ENCODE measurements at regions not wholly inside any gene's neighbourhood (a gene's known extent, or its start where the extent isn't known, plus 50 kb on each side); places are given as distances from the start of the nearest gene placed in this dataset.
"Not testable (repeated sequence)": the region's sequence is repeated elsewhere in the genome, so short reads cannot be mapped to it uniquely, and the experiment has no call there.

GRCh38 chr3:148453781-148454191 is 243.9 kb upstream of the AGTR1 start:
- DNase-seq (ENCODE audit: low read depth in 2 of 3, low spot score in 1 of 3), result no peak

GRCh38 chr3:148455098-148455497 is 242.6 kb upstream of the AGTR1 start:
- no peak for DNase-seq (ENCODE audit: low read depth in 2 of 3, low spot score in 1 of 3)

- no peak for DNase-seq (ENCODE audit: low read depth in 2 of 3, low spot score in 1 of 3)
These were observed 239.8 kb upstream of the AGTR1 start for GRCh38 chr3:148457886-148458285.

GRCh38 chr3:148459931-148460513 is 237.7 kb upstream of the AGTR1 start:
- no peak for DNase-seq (ENCODE audit: low read depth in 2 of 3, low spot score in 1 of 3)

DNA sequence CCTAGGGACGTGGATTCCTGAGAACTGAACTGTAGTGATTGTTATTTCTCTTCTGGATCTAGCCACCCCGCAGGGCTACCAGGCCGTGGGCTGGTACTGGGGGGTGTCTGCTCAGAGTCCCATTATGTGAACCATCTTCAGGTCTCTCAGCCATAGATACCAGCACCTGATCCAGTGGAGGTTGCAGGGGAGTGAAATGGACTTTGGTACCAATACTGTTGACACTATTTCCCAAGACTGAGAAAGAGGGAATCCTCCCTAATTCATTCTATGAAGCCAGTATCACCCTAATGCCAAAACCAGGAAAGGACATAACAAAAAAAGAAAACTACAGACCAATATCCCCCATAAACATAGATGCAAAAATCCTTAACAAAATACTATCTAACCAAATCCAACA is 237.0 kb upstream of the AGTR1 start:
- no peak for DNase-seq (ENCODE audit: low read depth in 2 of 3, low spot score in 1 of 3)

DNA sequence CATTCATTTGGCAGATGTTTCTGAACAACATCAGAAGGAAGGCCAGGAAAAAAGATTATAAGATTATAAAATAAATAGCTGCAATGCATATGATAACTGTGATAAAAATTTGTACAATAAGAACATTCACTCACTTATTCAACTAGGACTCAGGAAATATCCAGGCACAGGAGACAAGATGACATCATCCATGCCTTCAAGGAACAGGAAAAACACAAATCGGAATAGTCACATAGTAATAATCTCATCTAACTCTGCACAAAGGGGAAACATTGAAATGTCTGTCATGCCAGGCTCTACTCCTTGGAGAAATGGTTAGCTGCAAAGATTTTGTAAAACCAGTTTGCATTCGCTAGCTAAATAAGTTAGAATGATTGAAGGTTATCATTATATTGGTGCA is 233.5 kb upstream of the AGTR1 start:
- DNase-seq (ENCODE audit: low read depth in 2 of 3, low spot score in 1 of 3), result no peak

DNA sequence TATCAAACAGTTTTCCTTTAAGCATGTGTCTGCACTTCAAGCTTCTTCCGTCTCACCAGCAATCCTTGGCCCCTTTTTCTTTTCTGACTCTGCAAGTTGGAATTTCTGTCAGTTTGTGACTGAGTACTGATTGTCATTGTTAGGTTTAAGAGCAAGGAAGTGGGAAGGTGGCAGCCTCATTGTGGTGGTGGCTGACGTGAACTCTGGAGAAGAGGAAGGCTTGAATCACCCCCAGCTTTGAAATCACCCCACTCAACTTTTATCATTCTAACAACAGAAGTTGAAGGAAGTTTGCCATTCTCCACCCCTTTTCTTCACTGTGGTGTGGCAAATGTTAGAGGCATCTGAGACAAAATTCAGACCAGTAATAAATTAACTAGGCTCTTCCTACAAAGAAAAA is 231.6 kb upstream of the AGTR1 start:
- no peak for DNase-seq (ENCODE audit: low read depth in 2 of 3, low spot score in 1 of 3)

DNA sequence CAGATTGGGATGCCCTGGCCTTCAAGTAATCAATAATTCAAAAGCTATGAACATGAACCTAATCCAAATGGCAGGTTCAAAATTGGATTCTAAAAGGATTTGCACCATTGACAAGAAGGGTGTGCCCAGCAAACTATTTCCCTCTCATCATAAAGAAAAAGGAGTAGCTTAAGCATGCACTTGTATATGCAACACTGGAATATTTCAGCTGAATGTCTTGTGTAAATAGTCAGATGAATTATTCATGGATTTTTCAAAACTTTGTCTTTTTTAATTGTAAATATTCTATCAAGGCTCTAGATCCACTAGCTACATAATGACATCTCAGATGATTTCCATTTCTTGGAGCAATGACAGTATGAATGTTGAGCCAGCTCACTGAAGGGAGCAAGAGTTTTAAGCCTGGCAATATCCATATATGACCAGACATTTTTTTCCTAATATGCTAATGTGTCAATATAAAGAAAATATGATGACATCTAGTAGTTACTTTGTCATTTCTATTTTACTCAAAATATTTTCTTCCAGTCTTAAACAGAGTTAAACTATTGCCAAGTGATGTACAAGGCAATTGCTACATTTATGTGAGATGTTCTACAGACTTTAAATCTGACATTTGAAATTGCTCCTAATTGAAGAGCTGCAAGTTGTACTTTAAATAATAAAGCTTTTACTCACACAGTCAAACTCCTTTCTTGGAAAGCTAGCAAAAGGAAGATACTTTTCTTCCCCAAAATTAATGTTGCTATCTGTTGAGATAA is 230.5 kb upstream of the AGTR1 start:
- DNase-seq (ENCODE audit: low read depth in 2 of 3, low spot score in 1 of 3), result no peak

DNA sequence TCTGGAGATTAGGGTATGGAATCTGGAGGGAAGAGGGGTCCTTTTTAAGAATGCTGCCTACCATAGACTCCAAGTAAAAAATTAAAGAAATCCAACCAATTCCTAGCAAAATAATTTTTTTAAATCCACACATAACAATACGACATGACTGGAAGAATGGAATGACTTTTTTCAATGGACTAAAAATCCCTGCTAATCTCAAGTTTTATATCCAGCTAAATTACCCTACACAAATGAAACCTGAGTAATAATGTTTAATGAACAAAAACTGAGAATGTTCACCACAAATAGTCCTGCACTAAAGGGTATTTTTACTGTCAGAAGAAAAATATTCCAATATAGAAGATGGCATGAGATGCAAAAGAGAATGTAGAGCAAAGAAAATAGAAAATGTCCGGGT is 220.3 kb upstream of the AGTR1 start:
- no peak for DNase-seq (ENCODE audit: low read depth in 2 of 3, low spot score in 1 of 3)

DNA sequence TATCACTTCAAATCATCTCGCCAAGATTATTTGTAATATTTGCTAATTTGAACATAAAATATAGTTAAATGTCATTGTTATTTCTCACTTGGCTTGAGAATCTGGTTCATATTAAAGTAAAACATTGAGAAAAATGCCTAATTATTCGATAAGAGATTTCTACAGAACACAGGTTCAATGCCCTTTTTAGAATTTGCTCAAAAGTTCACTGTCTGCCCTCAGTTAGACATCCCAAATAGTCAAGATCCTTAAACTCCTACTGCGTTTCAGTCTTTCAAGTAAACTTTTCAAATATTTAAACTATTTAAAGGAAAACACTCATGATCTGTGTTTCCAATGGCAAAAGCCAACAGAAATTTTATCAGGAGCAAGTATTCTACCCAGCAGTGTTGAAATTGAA is 204.1 kb upstream of the AGTR1 start:
- no peak for DNase-seq (ENCODE audit: low read depth in 2 of 3, low spot score in 1 of 3)

GRCh38 chr3:148494451-148494850 is 203.3 kb upstream of the AGTR1 start:
- no peak for DNase-seq (ENCODE audit: low read depth in 2 of 3, low spot score in 1 of 3)

DNA sequence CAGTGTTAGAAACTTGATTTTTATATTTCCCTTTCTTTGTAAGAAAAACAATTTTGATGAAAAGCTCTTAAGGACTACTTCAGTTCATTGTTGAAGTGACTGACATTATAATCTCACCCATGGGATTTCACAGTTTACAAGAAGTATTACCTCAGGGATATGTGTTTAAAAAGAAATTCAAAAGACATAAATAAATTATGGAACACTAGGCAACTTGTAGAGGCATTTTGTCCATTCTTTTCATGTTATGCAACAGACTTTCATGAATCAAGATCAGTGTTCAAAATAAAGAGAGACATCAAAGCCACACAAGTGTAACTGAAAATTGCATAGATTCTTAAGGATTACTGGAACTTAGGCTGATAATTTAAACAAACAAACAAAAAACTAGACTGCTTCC is 196.8 kb upstream of the AGTR1 start:
- DNase-seq (ENCODE audit: low read depth in 2 of 3, low spot score in 1 of 3), result no peak

DNA sequence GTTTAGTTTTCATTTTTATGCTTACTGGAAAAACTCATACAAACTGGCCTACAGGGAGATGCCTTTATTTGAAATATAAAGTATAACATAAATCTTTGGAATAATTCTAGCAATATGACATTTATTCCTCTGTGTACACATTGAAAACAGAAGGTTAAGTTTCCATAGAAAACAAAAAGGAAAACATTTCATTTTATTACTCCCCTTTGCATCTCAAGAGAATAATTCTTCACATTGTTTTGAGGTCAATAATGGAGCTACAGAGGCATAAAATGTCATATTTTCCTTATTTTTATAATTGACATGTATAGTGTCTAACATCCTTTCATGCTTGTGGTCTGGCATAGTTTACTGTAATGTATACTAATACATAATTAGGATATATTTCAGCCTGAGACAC is 187.6 kb upstream of the AGTR1 start:
- no peak for DNase-seq (ENCODE audit: low read depth in 2 of 3, low spot score in 1 of 3)

DNA sequence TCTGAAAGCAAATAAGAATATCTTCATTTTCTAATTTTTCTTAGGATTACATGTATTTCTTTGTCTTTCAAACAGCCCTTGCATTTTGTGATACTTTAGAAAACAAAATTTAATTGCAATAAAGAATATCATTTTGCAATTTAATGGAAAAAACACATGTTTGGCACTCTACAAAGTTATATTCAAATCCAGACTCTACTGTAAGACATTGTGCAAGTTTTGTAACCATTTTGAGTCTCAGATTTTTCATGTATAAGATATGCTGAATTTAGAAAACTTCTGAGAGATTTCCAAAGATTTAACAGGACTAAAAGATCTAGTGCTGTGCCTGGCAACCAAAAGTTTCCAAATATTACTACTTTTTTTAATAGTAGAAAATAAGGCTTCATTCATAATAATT is 187.1 kb upstream of the AGTR1 start:
- no peak for DNase-seq (ENCODE audit: low read depth in 2 of 3, low spot score in 1 of 3)

- DNase-seq (ENCODE audit: low read depth in 2 of 3, low spot score in 1 of 3), result no peak
These were observed 185.1 kb upstream of the AGTR1 start for GRCh38 chr3:148512648-148513047.

DNA sequence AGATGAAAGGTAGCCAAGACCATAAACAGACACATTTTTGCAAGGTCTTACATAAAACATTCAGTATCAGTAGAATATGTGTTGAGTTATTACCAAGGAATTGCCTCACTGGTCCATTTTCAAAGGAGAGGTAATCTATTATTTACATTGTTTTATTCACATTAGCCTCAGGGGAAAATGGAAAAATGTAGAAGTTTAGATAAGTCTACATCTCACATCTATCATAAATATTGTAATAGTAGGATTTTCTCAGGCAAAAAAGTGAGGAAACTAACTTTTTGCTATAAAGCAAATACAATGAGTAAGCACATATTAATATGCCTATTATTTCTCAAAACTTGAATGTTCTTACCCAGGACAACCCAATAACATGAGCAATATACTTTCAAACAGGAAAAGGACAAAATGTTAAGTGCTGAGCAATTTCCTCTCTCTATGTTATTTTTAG is 184.6 kb upstream of the AGTR1 start:
- no peak for DNase-seq (ENCODE audit: low read depth in 2 of 3, low spot score in 1 of 3)

DNA sequence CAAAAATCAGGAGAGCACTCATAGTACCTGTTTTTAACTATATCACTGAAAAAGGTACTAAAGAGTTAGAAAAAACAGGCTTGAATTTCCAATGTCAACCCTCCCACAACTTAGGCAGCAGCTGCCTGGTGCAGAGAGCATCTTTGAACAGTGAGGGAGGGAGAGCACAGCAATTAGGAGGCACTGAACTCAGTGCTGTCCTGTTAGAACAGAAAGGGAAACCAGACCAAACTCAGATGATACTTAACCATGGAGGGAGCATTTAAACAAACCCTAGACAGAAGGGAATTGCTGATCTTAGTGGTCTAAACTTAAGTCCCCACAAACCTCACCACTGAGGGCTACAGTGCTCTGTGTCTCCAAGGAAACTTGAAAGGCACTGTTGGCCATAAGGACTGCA is 179.2 kb upstream of the AGTR1 start:
- no peak for DNase-seq (ENCODE audit: low read depth in 2 of 3, low spot score in 1 of 3)

GRCh38 chr3:148525621-148526020 is 172.1 kb upstream of the AGTR1 start:
- not testable (repeated sequence) for DNase-seq (ENCODE audit: low read depth in 2 of 3, low spot score in 1 of 3)

DNA sequence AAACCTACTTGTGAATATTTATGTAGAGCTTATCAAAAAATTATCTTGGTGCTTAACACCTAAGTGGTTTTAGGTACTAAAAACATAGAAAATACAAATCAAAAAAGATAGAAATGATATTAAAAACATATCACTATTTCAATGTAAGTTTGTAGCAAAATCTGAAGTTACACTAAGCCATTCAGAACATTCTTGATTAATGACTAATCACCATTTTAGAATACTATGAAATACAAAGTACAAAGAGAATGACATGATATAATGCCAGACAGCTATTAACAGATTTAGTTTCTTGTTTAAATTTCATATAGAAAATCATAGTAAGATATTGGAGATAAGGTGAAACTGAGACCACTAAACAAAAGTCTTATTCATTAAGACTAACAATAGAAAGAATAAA is 169.7 kb upstream of the AGTR1 start:
- DNase-seq (ENCODE audit: low read depth in 2 of 3, low spot score in 1 of 3), result no peak

DNA sequence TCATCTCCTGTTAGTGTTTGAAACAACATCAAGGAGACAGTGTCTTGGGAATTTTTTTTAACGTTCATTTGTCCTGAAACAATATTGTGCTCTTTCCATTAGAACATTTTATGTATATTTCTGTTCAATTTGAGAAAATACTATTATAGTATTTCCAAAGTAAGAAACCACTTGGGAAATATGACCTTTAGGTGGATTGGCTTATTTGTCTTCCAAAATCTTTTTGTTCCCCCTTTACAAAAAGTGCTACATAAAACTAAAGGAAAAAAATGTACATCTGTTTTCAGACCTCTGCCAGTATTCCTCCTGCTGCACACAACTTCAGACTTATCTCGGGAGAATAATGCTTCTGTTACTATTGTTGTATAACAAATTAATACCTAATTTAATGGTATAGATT is 165.9 kb upstream of the AGTR1 start:
- no peak for DNase-seq (ENCODE audit: low read depth in 2 of 3, low spot score in 1 of 3)

DNA sequence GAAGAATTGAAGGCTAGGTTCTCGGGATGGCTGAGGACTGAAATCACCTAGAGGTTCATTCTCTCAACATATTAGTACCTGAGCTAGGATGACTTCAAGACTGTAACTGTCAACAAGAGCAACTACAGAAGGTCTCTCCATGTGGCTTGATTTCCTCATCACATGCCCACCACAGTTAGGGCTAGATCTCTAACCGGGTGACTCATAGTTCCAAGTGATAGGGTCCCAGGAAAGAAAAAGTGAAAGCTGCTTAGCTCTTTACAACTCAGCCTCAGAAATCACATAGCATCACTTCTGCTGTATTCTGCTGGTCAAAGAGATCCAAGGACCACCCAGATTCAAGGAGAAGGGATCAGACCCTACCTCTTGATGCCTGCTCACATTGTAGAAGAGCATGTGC is 165.4 kb upstream of the AGTR1 start:
- DNase-seq (ENCODE audit: low read depth in 2 of 3, low spot score in 1 of 3), result no peak

- DNase-seq (ENCODE audit: low read depth in 2 of 3, low spot score in 1 of 3), result no peak
These were observed 164.9 kb upstream of the AGTR1 start for GRCh38 chr3:148532774-148533173.
